Keratinocyte (primary cell): ENCODE measurements at regions not wholly inside any gene's neighbourhood (a gene's known extent, or its start where the extent isn't known, plus 50 kb on each side); places are given as distances from the start of the nearest gene placed in this dataset.

Experiments used
- DNase-seq: peaks from one replicate; pipeline ENCODE4 v3.0.0-alpha.2; 2011; ENCODE audit warnings: low read depth, missing footprints, low spot score
- FAIRE-seq: peaks from 2 replicates; lab custom pipeline; 2011; peaks lifted over from hg19 to GRCh38; lab: Jason Lieb, UNC
- H2AFZ ChIP-seq: 2 replicates; pipeline ENCODE4 v1.6.0; 2012; ENCODE audit warnings: low read length, control low read depth, inconsistent platforms; ENCODE audit not compliant: control insufficient read depth
- H3K27ac ChIP-seq: 2 replicates; pipeline ENCODE4 v1.5.1; 2011; ENCODE audit warnings: low read length; ENCODE audit not compliant: control insufficient read depth, insufficient read depth
- H3K27me3 ChIP-seq: 3 replicates; pipeline ENCODE4 v1.6.0; 2011; ENCODE audit warnings: low read length; ENCODE audit not compliant: control insufficient read depth, insufficient read depth; ENCODE audit errors: extremely low read depth
- H3K36me3 ChIP-seq, 2 experiments: 2 replicates in 1 of 2; 3 replicates in 1 of 2; pipeline ENCODE4 v1.5.1; 2011; ENCODE audit warnings: low read length in 2 of 2, mild to moderate bottlenecking in 1 of 2; ENCODE audit not compliant: control insufficient read depth in 2 of 2, insufficient read depth in 2 of 2; ENCODE audit errors: extremely low read depth in 1 of 2
- H3K4me1 ChIP-seq: 3 replicates; pipeline ENCODE4 v1.5.1; 2011; ENCODE audit warnings: low read length; ENCODE audit not compliant: control insufficient read depth, insufficient read depth; ENCODE audit errors: extremely low read depth
- H3K4me2 ChIP-seq: 3 replicates; pipeline ENCODE4 v1.6.0; 2011; ENCODE audit warnings: low read depth, low read length; ENCODE audit not compliant: control insufficient read depth, insufficient read depth; ENCODE audit errors: extremely low read depth
- H3K4me3 ChIP-seq, 3 experiments: fragments of 200-600 bp in 1 of 3; sonication (generic) in 1 of 3; 2 replicates in 2 of 3; 3 replicates in 1 of 3; pipeline ENCODE4 v1.5.1; 2011 to 2016; ENCODE audit warnings: low read length in 3 of 3, mild to moderate bottlenecking in 3 of 3, control low read depth in 2 of 3, inconsistent platforms in 1 of 3, low read depth in 1 of 3, mixed read lengths in 1 of 3, mixed run types in 1 of 3, moderate library complexity in 1 of 3; ENCODE audit not compliant: control insufficient read depth in 2 of 3, insufficient read depth in 2 of 3; ENCODE audit errors: extremely low read depth in 1 of 3
- H3K79me2 ChIP-seq: 2 replicates; pipeline ENCODE4 v1.6.0; 2012; ENCODE audit warnings: low read length; ENCODE audit not compliant: control insufficient read depth, insufficient read depth
- H3K9ac ChIP-seq: 3 replicates; pipeline ENCODE4 v1.6.0; 2011; ENCODE audit warnings: low read length; ENCODE audit not compliant: control insufficient read depth, insufficient read depth; ENCODE audit errors: extremely low read depth
- H3K9me1 ChIP-seq: 3 replicates; pipeline ENCODE4 v1.6.0; 2011; ENCODE audit warnings: low read length; ENCODE audit not compliant: control insufficient read depth, insufficient read depth; ENCODE audit errors: extremely low read depth
- H3K9me3 ChIP-seq: 2 replicates; pipeline ENCODE4 v1.5.1; 2012; ENCODE audit warnings: low read depth, low read length; ENCODE audit not compliant: control insufficient read depth
- H4K20me1 ChIP-seq: 3 replicates; pipeline ENCODE4 v1.6.0; 2011; ENCODE audit warnings: low read length; ENCODE audit not compliant: control insufficient read depth, insufficient read depth; ENCODE audit errors: extremely low read depth
- EZH2 ChIP-seq: IDR thresholded peaks from one replicate; pipeline ENCODE4 v1.6.1; 2012; ENCODE audit warnings: inconsistent platforms, mild to moderate bottlenecking, low read length, moderate library complexity
- dilution Hi-C: fragments of 300-500 bp; cut with MboI; formaldehyde crosslinking; loops from one replicate; pipeline ENCODE4 v1.7.0; 2020; ENCODE audit warnings: low sequenced_read_pairs; ENCODE audit not compliant: extremely low pct_ligation_motif_present
- TF ChIP-seq, protein P1 (sequence below), 3 experiments: IDR thresholded peaks in 1 of 3; conservative IDR thresholded peaks in 1 of 3; optimal IDR thresholded peaks in 1 of 3; 2 replicates in 2 of 3; 3 replicates in 1 of 3; pipeline versions ENCODE3 to v1.5.1; 2011; ENCODE audit warnings: low read length in 3 of 3, mild to moderate bottlenecking in 3 of 3, moderate library complexity in 2 of 3, control low read depth in 1 of 3, inconsistent platforms in 1 of 3; ENCODE audit not compliant: insufficient read depth in 2 of 3; ENCODE audit errors: extremely low read depth in 1 of 3

DNA sequence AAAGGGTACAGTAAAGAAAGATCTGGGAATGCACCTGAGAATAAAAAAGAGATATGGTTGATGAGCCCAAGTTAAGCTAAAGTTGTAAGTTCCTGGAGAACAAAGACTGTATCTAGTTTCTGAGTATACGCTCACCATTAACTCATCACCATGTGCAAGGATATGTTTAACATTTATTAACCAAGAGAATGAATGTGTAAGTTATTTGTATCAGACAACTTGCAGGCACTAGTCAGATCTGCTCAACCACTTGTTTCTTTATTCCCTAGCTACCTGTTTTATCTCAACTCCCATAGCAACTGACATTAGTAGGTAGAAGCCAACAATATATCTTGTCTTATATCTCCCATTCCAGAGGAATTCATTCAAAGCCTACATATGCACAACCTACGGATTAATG, 74.9 kb upstream of the KCNA4 start:
- H3K27me3 ChIP-seq, result no peaks in the 10 kb centered on the region
- no peak for TF ChIP-seq EZH2
- TF ChIP-seq, protein P1, sequence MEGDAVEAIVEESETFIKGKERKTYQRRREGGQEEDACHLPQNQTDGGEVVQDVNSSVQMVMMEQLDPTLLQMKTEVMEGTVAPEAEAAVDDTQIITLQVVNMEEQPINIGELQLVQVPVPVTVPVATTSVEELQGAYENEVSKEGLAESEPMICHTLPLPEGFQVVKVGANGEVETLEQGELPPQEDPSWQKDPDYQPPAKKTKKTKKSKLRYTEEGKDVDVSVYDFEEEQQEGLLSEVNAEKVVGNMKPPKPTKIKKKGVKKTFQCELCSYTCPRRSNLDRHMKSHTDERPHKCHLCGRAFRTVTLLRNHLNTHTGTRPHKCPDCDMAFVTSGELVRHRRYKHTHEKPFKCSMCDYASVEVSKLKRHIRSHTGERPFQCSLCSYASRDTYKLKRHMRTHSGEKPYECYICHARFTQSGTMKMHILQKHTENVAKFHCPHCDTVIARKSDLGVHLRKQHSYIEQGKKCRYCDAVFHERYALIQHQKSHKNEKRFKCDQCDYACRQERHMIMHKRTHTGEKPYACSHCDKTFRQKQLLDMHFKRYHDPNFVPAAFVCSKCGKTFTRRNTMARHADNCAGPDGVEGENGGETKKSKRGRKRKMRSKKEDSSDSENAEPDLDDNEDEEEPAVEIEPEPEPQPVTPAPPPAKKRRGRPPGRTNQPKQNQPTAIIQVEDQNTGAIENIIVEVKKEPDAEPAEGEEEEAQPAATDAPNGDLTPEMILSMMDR (optimal IDR thresholded peaks at IDR 0.05 in 1 of 3, IDR thresholded peaks at IDR 0.05 in 1 of 3, conservative IDR thresholded peaks at IDR 0.05 in 1 of 3; ENCODE audit: extremely low read depth in 1 of 3, insufficient read depth in 2 of 3, low read length in 3 of 3), result no peak
- H3K9ac ChIP-seq, result no peak overlapping the region
- dilution Hi-C loops, result no loop called here
- no peak for FAIRE-seq
- H3K27ac ChIP-seq, result no peak overlapping the region
- no peaks in the 10 kb centered on the region for H3K9me3 ChIP-seq
- no peak overlapping the region for H2AFZ ChIP-seq
- no peaks in the 10 kb centered on the region for H3K79me2 ChIP-seq
- H3K9me1 ChIP-seq, result no peaks in the 10 kb centered on the region
- H3K4me2 ChIP-seq, result no peak overlapping the region
- no peaks in the 10 kb centered on the region for H3K36me3 ChIP-seq
- no peak overlapping the region for H3K4me3 ChIP-seq
- no peaks in the 10 kb centered on the region for H3K4me1 ChIP-seq
- no peaks in the 10 kb centered on the region for H4K20me1 ChIP-seq
- DNase-seq, result no peak

DNA sequence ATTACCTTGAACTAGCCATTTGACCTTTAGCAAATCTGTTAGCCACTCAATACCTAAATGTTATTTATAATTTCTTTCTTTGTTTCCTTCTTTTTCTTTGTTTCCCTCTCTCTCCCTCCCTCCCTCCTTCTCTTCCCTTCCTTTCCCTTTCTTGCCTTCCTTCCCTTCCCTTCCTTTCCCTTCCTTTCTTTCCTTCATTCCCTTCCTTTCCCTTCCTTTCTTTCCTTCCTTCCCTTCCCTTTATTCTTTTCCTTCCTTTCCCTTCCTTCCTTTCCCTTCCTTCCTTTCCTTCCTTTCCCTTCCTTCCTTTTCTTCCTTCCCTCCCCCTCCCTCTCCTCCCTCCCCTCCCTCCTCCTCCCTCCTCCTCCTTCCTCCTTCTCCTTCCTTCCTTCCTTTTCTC, 75.7 kb upstream of the KCNA4 start:
- H3K9me1 ChIP-seq, result no peaks in the 10 kb centered on the region
- dilution Hi-C loops, result no loop called here
- no peak for FAIRE-seq

More for the DNA sequence above, 75.7 kb upstream of the KCNA4 start:
- no peak overlapping the region for H3K27ac ChIP-seq
- H3K9me3 ChIP-seq, result no peaks in the 10 kb centered on the region
- no peak for TF ChIP-seq EZH2
- TF ChIP-seq, protein P1 (optimal IDR thresholded peaks at IDR 0.05 in 1 of 3, IDR thresholded peaks at IDR 0.05 in 1 of 3, conservative IDR thresholded peaks at IDR 0.05 in 1 of 3; ENCODE audit: extremely low read depth in 1 of 3, insufficient read depth in 2 of 3, low read length in 3 of 3), result no peak
- H4K20me1 ChIP-seq, result no peaks in the 10 kb centered on the region
- no peaks in the 10 kb centered on the region for H3K36me3 ChIP-seq
- no peak for DNase-seq
- no peaks in the 10 kb centered on the region for H3K27me3 ChIP-seq
- no peak overlapping the region for H2AFZ ChIP-seq
- H3K9ac ChIP-seq, result no peak overlapping the region
- H3K4me2 ChIP-seq, result no peak overlapping the region
- H3K4me3 ChIP-seq, result no peak overlapping the region
- no peaks in the 10 kb centered on the region for H3K79me2 ChIP-seq
- no peaks in the 10 kb centered on the region for H3K4me1 ChIP-seq
